Astrocyte of the cerebellum (primary cell): ENCODE measurements at regions not wholly inside any gene's neighbourhood (a gene's known extent, or its start where the extent isn't known, plus 50 kb on each side); places are given as distances from the start of the nearest gene placed in this dataset.

Experiments
- DNase-seq: peaks from one replicate; pipeline ENCODE4 v3.0.0-alpha.2; 2011; ENCODE audit warnings: low read depth
- H3K4me3 ChIP-seq: 2 replicates; pipeline ENCODE4 v1.5.1; 2011; ENCODE audit warnings: mild to moderate bottlenecking, low read depth, low read length, moderate library complexity
- CTCF ChIP-seq: IDR thresholded peaks from 2 replicates; pipeline ENCODE4 v1.5.1; 2012; ENCODE audit warnings: low read length, low read depth, moderate library complexity, mild to moderate bottlenecking; ENCODE audit errors: missing control alignments
- in situ Hi-C: cut with HindIII; loops from 2 replicates; pipeline ENCODE4 v1.10.0; 2017; ENCODE audit warnings: low sequenced_read_pairs

DNA sequence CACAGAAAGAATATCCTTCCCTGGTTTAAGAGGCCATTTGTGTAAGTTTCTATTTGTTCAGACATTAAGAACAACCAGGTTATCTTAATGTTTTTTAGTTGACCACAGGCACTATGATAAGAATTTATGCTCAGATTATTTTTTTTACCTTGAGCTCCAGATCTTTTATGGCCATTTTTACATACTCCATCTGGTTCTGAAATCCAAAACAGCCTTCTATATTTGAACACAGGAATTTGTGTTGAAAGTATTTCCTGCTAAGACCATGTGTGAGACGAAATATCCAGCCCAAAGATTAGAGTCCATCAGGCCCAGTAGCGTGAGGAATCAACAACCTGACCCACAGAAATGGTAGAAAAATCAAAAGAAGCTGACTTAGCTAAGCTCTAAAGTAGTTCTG, 569.9 kb upstream of the FAT3 start:
- no peak overlapping the region for H3K4me3 ChIP-seq
- in situ Hi-C loops = no loop called here
- no peak for DNase-seq
- no peak for TF ChIP-seq CTCF

DNA sequence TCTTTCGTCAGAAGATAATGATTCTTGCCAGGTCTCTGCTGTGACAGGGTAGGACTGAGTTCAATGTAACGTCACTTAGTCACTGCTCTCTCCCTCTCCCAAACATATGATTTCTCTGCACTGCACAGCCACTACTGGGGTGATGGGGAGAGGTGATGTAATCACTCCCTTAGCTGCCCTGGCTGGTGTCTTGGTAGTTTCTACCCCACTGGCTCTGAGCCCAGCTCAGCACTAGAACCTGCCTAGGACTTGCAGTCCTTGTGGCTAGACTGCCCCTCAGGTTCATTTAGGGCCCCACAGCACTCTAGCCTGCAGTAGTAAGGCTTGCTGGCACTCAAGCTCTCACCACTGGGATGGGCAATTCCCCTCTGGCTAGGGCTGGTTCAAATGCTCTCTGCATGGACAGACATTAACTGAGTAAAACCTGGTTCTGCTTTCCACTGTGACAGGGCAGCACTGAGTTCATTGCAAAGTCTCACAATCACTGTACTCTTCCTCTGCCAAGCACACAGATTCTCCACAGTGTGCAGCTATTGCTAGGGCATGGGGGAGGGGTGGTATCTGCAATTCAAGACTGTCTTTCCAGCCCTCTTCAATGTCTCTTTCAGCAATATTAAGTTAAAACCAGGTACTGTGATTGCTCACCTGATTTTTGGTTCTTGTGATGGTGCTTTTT, 571.4 kb upstream of the FAT3 start:
- in situ Hi-C loops = no loop called here
- DNase-seq = no peak
- H3K4me3 ChIP-seq = no peak overlapping the region
- no peak for TF ChIP-seq CTCF

GRCh38 chr11:91650802-91651201, 573.8 kb upstream of the FAT3 start:
- no peak overlapping the region for H3K4me3 ChIP-seq
- in situ Hi-C loops = no loop called here
- TF ChIP-seq CTCF = no peak
- no peak for DNase-seq

GRCh38 chr11:91641153-91641552, 583.5 kb upstream of the FAT3 start:
- in situ Hi-C loops = no loop called here
- no peak for DNase-seq
- no peak overlapping the region for H3K4me3 ChIP-seq
- TF ChIP-seq CTCF = no peak

GRCh38 chr11:91639359-91639758, 585.3 kb upstream of the FAT3 start:
- no peak for TF ChIP-seq CTCF
- no peak for DNase-seq
- in situ Hi-C loops = no loop called here
- H3K4me3 ChIP-seq = no peak overlapping the region

DNA sequence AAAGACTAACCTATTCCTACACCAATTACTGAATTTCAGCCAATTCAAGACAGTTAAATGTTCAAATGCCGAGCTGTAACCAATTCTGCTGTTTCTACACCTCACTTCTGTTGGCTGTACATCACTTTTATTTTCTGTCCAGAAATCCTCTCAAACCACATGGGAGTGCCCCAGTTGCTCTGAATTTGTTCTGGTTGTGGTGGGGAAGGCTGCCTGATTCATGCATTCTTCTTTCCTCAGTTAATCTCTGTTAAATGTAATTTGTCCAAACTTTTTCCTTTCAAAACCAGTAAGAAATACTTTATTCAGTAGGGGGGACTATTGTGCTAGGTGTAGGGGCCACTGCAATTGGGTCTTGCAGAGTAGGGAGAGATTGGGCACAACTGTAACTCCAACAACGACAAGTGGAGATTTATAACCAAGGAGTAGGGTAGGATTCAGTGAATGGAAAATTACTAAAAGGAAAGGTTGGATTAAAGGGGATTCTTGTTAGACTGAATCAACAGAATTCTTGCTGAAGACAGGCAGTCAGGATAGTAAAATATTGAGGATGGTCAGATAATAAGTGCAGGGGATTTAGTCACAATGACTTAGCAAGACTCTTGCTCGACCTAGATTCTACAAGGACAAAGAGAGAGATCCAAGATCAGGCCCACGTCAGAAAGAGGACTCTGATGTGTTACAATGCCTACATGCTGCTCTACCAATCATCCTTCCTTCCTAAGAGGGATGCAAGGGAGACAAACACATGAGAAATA, 593.5 kb upstream of the FAT3 start:
- no peak overlapping the region for H3K4me3 ChIP-seq
- in situ Hi-C loops = no loop called here
- no peak for TF ChIP-seq CTCF
- peak; percentile 9 for DNase-seq
